Activated CD4-positive, alpha-beta memory T cell treated with anti-CD3 and anti-CD28 coated beads for 36 hours (primary cell): ENCODE measurements at regions not wholly inside any gene's neighbourhood (a gene's known extent, or its start where the extent isn't known, plus 50 kb on each side); places are given as distances from the start of the nearest gene placed in this dataset.

Experiments used
- CTCF ChIA-PET: fragments of 350-600 bp; sonication (Branson Sonifier 250); formaldehyde crosslinking; loops from one replicate; lab custom pipeline; 2021; ENCODE audit warnings: antibody characterized with exemption, inconsistent platforms; lab: Charles Lee
- POLR2A ChIA-PET: fragments of 350-600 bp; sonication (Branson Sonifier 250); formaldehyde crosslinking; loops from one replicate; lab custom pipeline; 2021; ENCODE audit warnings: antibody characterized with exemption; lab: Charles Lee
- DNase-seq: peaks from one replicate; pipeline ENCODE4 v3.0.0-alpha.2; 2020
- H3K27ac Mint-ChIP-seq: one replicate; pipeline ENCODE4 v1.8.0; 2021; ENCODE audit warnings: mixed read lengths
- H3K27me3 Mint-ChIP-seq: one replicate; pipeline ENCODE4 v1.8.0; 2021; ENCODE audit warnings: mixed read lengths
- H3K36me3 Mint-ChIP-seq: one replicate; pipeline ENCODE4 v1.8.0; 2021; ENCODE audit warnings: mixed read lengths
- H3K4me1 Mint-ChIP-seq: one replicate; pipeline ENCODE4 v1.8.0; 2021; ENCODE audit warnings: low read depth, mixed read lengths
- H3K4me3 Mint-ChIP-seq: one replicate; pipeline ENCODE4 v1.8.0; 2021; ENCODE audit warnings: mild to moderate bottlenecking, mixed read lengths
- H3K9me3 Mint-ChIP-seq: one replicate; pipeline ENCODE4 v1.8.0; 2021; ENCODE audit warnings: mixed read lengths
- intact Hi-C: fragments of 100-400 bp; cut with micrococcal nuclease; formaldehyde crosslinking; loops from one replicate; pipeline ENCODE4 v1.15.1; 2023

DNA sequence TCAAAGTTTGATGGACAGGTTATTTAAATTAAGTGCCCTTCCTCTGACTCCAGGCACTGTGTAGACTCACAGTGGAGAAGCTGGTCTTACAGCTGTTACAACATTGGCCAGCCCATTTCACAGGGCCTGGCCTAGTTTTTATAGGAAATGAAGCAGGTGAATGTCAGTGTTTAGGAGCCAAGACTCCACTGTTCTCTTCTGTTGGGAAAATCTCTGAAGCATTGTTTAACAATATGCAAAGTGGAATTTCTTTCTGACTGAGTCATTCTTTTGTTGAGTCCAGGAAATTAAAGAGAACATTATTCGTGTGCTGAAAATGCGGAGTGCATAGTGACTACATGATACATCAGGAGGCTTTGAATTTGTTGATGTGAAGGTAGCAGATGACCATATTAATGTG lies 64.7 kb downstream of the ARRDC4 start:
- Mint-ChIP-seq H3K36me3 (no peaks in the 10 kb centered on the region), H3K4me1 (no peaks in the 10 kb centered on the region), H3K9me3 (peaks cover 18% of the 10 kb centered on the region), H3K4me3 (no peak overlapping the region), H3K27ac (no peak overlapping the region), H3K27me3 (no peaks in the 10 kb centered on the region)
- DNase-seq: no peak
- intact Hi-C loops: no loop called here
- ChIA-PET CTCF (no interaction called here), POLR2A (no interaction called here)

DNA sequence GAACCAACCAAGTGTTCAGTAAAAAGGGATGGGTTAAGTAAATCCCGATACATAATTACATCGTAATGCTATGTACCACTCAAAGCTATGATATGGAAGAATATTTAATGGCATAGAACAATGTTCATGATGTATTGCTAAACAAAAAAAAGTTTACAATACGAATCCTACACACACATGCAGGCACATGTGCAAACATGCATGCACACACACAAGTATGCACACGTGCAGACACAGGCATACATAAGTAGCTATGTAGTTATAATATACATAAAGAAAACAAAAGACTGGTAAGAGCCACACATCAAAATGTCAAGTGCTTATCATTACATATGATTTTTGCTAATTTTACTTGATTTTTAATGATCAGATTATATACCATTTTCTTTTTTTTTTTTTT lies 74.2 kb downstream of the ARRDC4 start:
- no peak overlapping the region for H3K4me3 Mint-ChIP-seq
- H3K27me3 Mint-ChIP-seq: no peaks in the 10 kb centered on the region
- no peaks in the 10 kb centered on the region for H3K4me1 Mint-ChIP-seq
- POLR2A ChIA-PET: no interaction called here
- DNase-seq: no peak
- no peaks in the 10 kb centered on the region for H3K9me3 Mint-ChIP-seq
- CTCF ChIA-PET: no interaction called here
- H3K27ac Mint-ChIP-seq: no peak overlapping the region
- H3K36me3 Mint-ChIP-seq: no peaks in the 10 kb centered on the region
- intact Hi-C loops: no loop called here

DNA sequence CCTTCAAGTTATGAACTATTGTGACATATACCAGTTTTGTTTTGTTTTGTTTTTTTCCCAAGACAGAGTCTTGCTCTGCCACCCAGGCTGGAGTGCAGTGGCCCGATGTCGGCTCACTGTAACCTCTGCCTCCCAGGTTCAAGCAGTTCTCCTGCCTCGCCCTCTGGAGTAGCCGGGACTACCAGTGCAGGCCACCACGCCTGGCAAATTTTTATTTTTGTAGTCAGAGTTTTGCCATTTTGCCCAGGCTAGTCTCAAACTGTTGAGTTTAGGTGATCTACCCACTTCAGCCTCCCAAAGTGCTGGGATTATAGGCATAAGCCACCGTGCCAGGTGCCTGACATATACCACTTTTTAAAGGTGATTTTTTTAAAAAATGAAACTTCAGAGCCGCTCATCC lies 74.6 kb downstream of the ARRDC4 start:
- Mint-ChIP-seq H3K4me1 (no peaks in the 10 kb centered on the region), H3K4me3 (no peak overlapping the region), H3K27ac (no peak overlapping the region), H3K9me3 (no peaks in the 10 kb centered on the region), H3K36me3 (no peaks in the 10 kb centered on the region), H3K27me3 (no peaks in the 10 kb centered on the region)
- no peak for DNase-seq
- CTCF ChIA-PET: no interaction called here
- POLR2A ChIA-PET: no interaction called here
- intact Hi-C loops: no loop called here

DNA sequence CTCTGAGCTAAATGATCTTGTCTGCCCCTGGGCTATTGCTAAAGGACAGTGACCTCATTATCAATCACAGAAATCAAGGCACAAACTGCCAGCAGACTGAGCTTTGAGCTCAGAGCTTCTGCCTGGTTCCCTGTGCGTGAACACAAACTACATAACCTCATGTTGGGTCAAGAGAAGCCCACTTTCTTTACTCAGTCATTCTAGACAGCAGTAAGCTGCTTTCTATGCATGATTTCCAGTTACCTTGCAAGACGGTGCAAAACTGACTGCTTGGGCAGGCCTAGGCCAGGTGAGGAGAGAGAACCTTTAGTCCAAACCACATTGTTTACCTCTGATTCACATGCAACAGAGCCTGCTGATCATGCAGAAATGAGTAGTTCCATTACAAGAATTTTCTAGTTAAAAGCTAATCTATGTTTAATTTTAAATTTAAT lies 75.1 kb downstream of the ARRDC4 start:
- Mint-ChIP-seq H3K9me3 (no peaks in the 10 kb centered on the region), H3K27me3 (no peaks in the 10 kb centered on the region), H3K4me1 (no peaks in the 10 kb centered on the region), H3K4me3 (no peak overlapping the region), H3K36me3 (no peaks in the 10 kb centered on the region), H3K27ac (no peak overlapping the region)
- POLR2A ChIA-PET: no interaction called here
- CTCF ChIA-PET: no interaction called here
- DNase-seq: no peak
- intact Hi-C loops: no loop called here

DNA sequence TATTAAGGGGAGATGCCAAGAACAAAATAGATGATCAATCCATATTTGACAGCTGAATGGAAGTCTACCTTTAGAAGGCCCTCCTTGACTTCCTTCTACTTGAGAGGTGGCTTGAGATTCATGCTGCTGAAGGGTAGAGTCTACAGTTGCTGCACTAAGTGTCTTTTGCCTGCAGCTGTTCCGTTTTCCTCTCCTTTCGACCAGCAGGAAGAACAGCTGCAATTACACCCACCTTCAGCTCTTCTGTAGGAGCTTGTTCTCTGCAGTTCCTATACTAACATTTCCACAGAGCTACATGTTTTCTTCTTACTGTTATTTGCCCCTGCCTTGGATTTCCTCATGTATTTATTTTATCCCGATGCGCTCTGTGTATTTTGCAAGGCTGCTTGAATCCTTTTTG lies 79.1 kb downstream of the ARRDC4 start:
- Mint-ChIP-seq H3K36me3 (no peaks in the 10 kb centered on the region), H3K9me3 (no peaks in the 10 kb centered on the region), H3K4me1 (no peaks in the 10 kb centered on the region), H3K27me3 (no peaks in the 10 kb centered on the region), H3K4me3 (no peak overlapping the region), H3K27ac (no peak overlapping the region)
- no peak for DNase-seq
- intact Hi-C loops: no loop called here
- POLR2A ChIA-PET: no interaction called here
- CTCF ChIA-PET: interaction anchor here (0.7 kb wide), 1 partner anchor 15 kb away, joined by 3 read pairs; no protein-coding TSS in a partner anchor

DNA sequence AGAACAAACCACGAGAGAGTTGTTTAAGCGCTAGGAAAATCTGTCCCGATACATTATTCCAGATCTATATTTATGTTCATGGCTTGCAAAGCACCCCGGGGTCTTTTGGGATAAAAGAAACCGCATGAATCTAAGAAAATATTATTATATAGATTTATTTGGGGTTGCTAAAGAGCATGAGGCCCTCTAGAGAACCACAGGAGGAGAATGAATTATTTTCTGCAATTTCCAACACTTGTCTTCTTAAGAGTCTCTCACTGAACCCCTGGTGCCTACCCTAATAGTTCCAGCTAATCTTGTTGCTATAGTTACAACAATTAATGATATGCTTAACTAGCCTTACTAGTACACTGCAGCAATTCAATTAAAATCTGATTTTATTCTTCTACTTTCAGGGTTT lies 79.6 kb downstream of the ARRDC4 start:
- Mint-ChIP-seq H3K4me1 (no peaks in the 10 kb centered on the region), H3K4me3 (no peak overlapping the region), H3K36me3 (no peaks in the 10 kb centered on the region), H3K27ac (no peak overlapping the region), H3K27me3 (no peaks in the 10 kb centered on the region), H3K9me3 (no peaks in the 10 kb centered on the region)
- POLR2A ChIA-PET: no interaction called here
- DNase-seq: no peak
- CTCF ChIA-PET: interaction anchor here (0.7 kb wide), 1 partner anchor 14 kb away, joined by 3 read pairs; no protein-coding TSS in a partner anchor
- intact Hi-C loops: no loop called here

DNA sequence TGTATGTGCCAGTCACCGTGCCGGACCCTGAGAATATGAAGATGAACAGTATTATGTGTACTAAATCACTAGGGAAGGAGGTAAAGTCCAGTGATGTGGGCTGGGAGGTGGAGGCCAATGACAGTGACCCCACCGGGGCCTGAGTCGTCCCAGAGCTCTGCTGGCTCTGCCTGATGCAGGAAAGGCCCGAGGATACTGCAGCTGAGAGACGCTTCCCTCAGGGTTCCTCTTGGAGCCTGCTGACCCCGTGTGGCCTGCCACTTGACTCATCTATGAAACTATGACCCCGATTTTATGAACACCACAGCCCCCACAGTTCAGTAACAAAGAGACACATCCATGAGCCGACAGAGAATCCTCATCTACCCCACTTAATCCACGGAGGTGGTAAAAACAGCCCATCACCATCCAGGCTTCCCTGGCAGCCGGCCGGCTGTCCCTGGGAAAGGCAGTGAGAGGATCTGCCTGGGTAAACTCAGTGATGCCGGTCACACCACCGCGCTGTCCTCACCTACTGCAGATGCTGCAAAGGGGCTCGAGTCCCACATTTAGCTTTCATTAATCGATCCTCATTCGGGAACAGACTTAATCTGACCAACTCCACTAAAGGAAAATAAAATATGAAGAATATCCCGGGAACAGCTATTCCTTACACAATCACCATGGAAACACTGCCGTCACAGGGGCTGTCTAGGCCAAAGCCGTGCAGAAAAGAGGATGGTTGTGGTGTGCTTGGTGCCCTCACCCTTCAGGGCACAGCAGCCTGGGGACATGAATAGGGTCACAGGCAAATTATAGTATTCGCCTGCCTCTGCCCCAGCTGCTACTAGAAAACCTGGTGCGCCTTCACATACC lies 82.9 kb downstream of the ARRDC4 start:
- Mint-ChIP-seq H3K36me3 (no peaks in the 10 kb centered on the region), H3K4me1 (no peaks in the 10 kb centered on the region), H3K27me3 (no peaks in the 10 kb centered on the region), H3K9me3 (peaks cover 4% of the 10 kb centered on the region), H3K27ac (no peak overlapping the region), H3K4me3 (no peak overlapping the region)
- POLR2A ChIA-PET: no interaction called here
- CTCF ChIA-PET: no interaction called here
- intact Hi-C loops: no loop called here
- no peak for DNase-seq

DNA sequence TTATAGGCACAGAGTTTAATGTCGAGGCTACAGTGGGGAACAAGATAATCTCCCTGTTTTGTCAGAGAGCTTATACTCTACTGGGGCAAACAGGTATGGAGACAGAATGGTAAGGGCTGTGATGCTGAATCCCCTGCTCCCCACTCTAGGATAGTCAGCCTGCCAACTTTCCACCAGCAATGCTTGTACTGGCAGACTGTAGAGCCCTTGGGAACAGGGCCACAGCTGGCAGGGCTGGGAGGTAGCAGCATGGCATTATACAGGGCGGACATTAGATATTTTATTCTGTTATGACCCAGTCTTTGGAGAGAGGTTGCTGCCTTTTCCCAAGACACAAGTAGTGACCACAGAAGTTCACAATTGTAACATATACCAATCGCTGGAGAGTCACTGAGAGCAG lies 91.2 kb downstream of the ARRDC4 start:
- Mint-ChIP-seq H3K9me3 (peaks cover 15% of the 10 kb centered on the region), H3K4me3 (no peak overlapping the region), H3K27ac (no peak overlapping the region), H3K27me3 (no peaks in the 10 kb centered on the region), H3K4me1 (no peaks in the 10 kb centered on the region), H3K36me3 (peaks cover 1% of the 10 kb centered on the region)
- POLR2A ChIA-PET: no interaction called here
- DNase-seq: no peak
- intact Hi-C loops: no loop called here
- CTCF ChIA-PET: no interaction called here

DNA sequence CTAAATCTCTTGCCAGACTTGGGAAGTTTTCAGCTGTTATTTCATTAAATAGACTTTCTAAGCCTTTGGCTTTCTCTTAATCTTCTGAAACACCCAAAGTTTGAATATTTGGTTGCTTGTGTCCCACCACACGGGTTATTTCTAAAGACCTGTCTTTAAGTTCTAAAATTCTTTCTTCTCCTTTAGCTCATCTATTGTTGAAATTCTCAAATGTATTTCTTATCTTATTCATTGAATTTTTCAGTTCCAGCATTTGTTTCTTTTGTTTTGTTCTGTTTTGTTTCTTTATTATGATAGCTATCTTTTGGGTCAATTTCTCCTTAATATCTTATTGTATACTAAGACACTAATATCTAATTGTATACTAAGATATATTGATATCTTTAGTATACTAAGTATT lies 97.0 kb downstream of the ARRDC4 start:
- intact Hi-C loops: no loop called here
- Mint-ChIP-seq H3K27me3 (peaks cover 2% of the 10 kb centered on the region), H3K4me1 (no peaks in the 10 kb centered on the region), H3K27ac (no peak overlapping the region), H3K4me3 (no peak overlapping the region), H3K36me3 (peaks cover 2% of the 10 kb centered on the region), H3K9me3 (peaks cover 35% of the 10 kb centered on the region)
- ChIA-PET CTCF (no interaction called here), POLR2A (no interaction called here)
- no peak for DNase-seq

DNA sequence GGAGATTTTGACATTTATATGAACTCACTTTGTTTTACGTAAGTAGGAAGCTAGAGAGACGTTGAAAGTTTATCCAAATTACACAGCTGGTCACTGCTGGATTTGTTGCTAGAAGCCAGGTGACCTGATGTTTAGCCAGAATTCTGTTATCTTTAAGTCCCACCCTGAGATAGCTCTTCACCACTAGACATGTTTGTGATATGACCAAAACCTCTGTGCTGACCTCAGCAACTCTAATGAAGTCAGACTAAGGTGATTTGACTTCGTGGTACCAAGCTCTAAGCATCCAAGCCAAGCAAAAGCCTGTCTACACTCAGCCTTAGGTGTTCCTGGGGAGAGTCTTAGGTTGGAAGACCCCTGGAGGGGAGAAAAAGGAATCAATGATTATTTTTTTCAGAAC lies 102.4 kb downstream of the ARRDC4 start:
- intact Hi-C loops: no loop called here
- Mint-ChIP-seq H3K4me1 (no peaks in the 10 kb centered on the region), H3K27ac (no peak overlapping the region), H3K36me3 (no peaks in the 10 kb centered on the region), H3K27me3 (peaks cover 3% of the 10 kb centered on the region), H3K4me3 (no peak overlapping the region), H3K9me3 (peaks cover 14% of the 10 kb centered on the region)
- no peak for DNase-seq
- POLR2A ChIA-PET: no interaction called here
- CTCF ChIA-PET: no interaction called here

DNA sequence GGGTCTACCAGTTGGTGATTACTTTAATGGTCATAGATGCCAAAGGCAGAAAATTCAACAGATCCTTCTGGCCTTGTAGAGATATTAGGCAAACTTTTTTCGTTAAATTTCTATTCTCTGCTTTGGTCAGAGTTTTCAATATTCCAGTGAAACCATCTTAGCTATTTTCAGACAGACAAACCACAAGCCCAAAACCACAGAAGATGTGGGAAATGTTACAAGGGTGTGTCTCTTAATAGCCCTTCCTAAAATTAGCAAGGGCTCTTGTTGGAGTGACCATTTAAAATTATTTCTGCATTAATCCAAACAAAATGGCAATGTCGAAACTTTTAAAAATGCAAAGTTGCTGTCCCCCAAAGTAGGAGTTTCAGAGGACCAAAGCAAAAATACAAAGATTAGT lies 102.8 kb downstream of the ARRDC4 start:
- Mint-ChIP-seq H3K4me1 (no peaks in the 10 kb centered on the region), H3K4me3 (no peak overlapping the region), H3K36me3 (no peaks in the 10 kb centered on the region), H3K27ac (no peak overlapping the region), H3K9me3 (peaks cover 12% of the 10 kb centered on the region), H3K27me3 (peaks cover 3% of the 10 kb centered on the region)
- intact Hi-C loops: no loop called here
- no peak for DNase-seq
- POLR2A ChIA-PET: no interaction called here
- CTCF ChIA-PET: no interaction called here

DNA sequence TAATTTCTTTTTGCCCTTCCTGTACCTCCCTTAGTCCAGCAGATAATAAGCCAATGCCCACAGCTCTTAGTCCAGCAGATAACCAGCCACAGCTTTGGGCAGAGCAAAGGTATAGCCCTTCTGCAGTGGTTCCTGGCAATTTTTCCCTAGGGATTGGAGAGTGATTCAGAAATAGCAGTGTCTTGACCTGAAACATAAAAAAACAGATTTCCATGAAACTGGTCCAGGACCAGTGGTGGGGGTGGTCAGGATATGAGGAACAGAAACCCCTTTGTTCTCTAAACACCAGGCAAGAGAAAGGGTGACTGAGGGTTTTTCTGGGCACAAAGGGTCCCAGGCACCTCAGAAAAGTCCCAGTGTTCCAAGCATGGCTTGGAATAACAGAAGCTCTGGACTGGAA lies 103.4 kb downstream of the ARRDC4 start:
- peaks cover 7% of the 10 kb centered on the region for H3K9me3 Mint-ChIP-seq
- no peak for DNase-seq
- ChIA-PET CTCF (no interaction called here), POLR2A (no interaction called here)
- no peak overlapping the region for H3K27ac Mint-ChIP-seq
- H3K27me3 Mint-ChIP-seq: peaks cover 3% of the 10 kb centered on the region
- H3K36me3 Mint-ChIP-seq: no peaks in the 10 kb centered on the region
- no peak overlapping the region for H3K4me3 Mint-ChIP-seq
- intact Hi-C loops: no loop called here
- H3K4me1 Mint-ChIP-seq: no peaks in the 10 kb centered on the region

DNA sequence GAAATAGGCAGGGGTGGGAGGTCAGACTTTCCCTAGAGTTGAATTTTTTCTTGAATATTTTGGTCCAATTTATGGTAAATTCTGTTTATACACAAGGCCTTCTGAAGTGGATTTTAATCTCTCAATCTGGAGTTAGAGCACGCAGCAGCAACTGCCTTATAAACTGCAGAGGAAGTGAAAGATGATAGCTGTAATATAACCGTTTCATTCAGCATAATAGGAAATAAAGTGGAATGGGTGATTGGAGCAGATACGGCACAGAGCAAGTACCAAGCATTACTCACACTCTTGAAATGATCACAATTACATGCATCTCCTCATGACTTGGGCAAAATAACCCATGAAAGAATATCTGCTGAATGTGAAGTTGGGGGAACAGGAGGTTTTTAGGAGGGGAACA lies 106.8 kb downstream of the ARRDC4 start:
- intact Hi-C loops: no loop called here
- no peaks in the 10 kb centered on the region for H3K4me1 Mint-ChIP-seq
- peaks cover 1% of the 10 kb centered on the region for H3K27me3 Mint-ChIP-seq
- DNase-seq: no peak
- CTCF ChIA-PET: no interaction called here
- no peak overlapping the region for H3K4me3 Mint-ChIP-seq
- no peaks in the 10 kb centered on the region for H3K9me3 Mint-ChIP-seq
- no peaks in the 10 kb centered on the region for H3K36me3 Mint-ChIP-seq
- POLR2A ChIA-PET: no interaction called here
- H3K27ac Mint-ChIP-seq: no peak overlapping the region
